GM19467 (cell line): ENCODE measurements at regions not wholly inside any gene's neighbourhood (a gene's known extent, or its start where the extent isn't known, plus 50 kb on each side); places are given as distances from the start of the nearest gene placed in this dataset.

Experiments
- ATAC-seq: cut with Tn5 transposase; IDR thresholded peaks from one replicate; pipeline ENCODE4 v1.9.1; 2021; ENCODE audit warnings: mild to moderate bottlenecking, moderate library complexity; ENCODE audit not compliant: unreplicated experiment

GRCh38 chr1:70916034-70916427 lies 131.6 kb downstream of the PTGER3 start:
- no peak for ATAC-seq

DNA sequence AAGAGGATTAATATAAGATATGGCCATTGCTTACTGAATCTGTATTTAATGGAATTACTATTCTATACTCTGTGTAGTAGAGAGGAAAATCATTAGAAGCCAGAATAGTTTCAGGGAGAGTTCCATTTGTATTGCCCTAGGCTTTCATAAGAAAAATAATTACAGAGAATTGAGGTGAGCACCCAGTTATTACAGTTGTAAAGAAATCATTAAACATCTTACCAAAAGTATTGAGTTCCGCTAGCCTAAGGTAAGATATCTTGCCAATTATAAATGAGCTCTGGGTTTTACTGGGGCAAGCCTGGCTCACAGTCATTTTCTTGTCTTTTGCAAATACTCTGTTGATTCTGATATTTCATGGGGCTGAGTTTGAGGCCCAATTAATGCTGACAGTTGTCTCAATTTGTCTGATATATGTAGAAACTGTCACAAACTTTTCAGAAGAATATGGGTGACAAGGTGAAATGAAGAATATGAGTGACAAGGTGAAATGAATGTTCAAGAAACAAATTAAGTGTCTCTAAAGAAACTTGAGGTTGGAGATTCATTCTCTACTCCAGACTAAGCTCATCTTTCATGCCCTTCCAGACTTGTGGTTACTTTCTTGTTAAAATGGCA lies 127.8 kb downstream of the PTGER3 start:
- ATAC-seq: no peak
